SK-N-SH (cell line): ENCODE measurements at regions not wholly inside any gene's neighbourhood (a gene's known extent, or its start where the extent isn't known, plus 50 kb on each side); places are given as distances from the start of the nearest gene placed in this dataset.

Source experiments
- CTCF ChIP-seq: fragments of 200-600 bp; sonication (generic); IDR thresholded peaks from 2 replicates; pipeline ENCODE4 v1.6.1; 2017; ENCODE audit warnings: antibody characterized with exemption, mild to moderate bottlenecking, moderate library complexity
- EP300 ChIP-seq, 2 experiments: IDR thresholded peaks; 2 replicates each; pipeline versions ENCODE4 v1.4.0 to v1.6.1; 2012; ENCODE audit warnings: borderline replicate concordance in 1 of 2, low read depth in 1 of 2, low read length in 1 of 2
- EZH2phosphoT487 ChIP-seq: fragments of 200-600 bp; sonication (generic); IDR thresholded peaks from 2 replicates; pipeline ENCODE4 v1.6.1; 2017; ENCODE audit warnings: low read depth, mixed run types, mild to moderate bottlenecking, antibody characterized with exemption, moderate library complexity, borderline replicate concordance
- MXI1 ChIP-seq: IDR thresholded peaks from 2 replicates; pipeline ENCODE4 v1.6.1; 2012; ENCODE audit warnings: mild to moderate bottlenecking, low read depth, low read length, improper control_type of control experiment
- PBX3 ChIP-seq: IDR thresholded peaks from 2 replicates; pipeline ENCODE4; 2012
- POLR2AphosphoS5 ChIP-seq: IDR thresholded peaks from 2 replicates; pipeline ENCODE4 v1.6.1; 2012; ENCODE audit warnings: low read depth, low read length
- REST ChIP-seq: IDR thresholded peaks from 2 replicates; pipeline ENCODE4 v1.6.1; 2012; ENCODE audit warnings: mild to moderate bottlenecking, low read depth, low read length, moderate library complexity
- SMC3 ChIP-seq: IDR thresholded peaks from 2 replicates; pipeline ENCODE4 v1.6.1; 2012; ENCODE audit warnings: low read depth, low read length, improper control_type of control experiment
- TEAD4 ChIP-seq: IDR thresholded peaks from 2 replicates; pipeline ENCODE4 v1.4.0; 2012; ENCODE audit warnings: mild to moderate bottlenecking, borderline replicate concordance; ENCODE audit not compliant: insufficient read depth

- TF ChIP-seq CTCF (no peak), MXI1 (no peak), SMC3 (no peak), REST (no peak), EZH2phosphoT487 (no peak), POLR2AphosphoS5 (no peak), TEAD4 (no peak), EP300 (IDR thresholded peaks at IDR 0.05; ENCODE audit: borderline replicate concordance in 1 of 2, low read depth in 1 of 2, low read length in 1 of 2) (no peak), PBX3 (no peak)
These were observed 248.7 kb downstream of the RBFOX3 start for GRCh38 chr17:79361873-79362771.
